GM12892 (cell line): ENCODE measurements at regions not wholly inside any gene's neighbourhood (a gene's known extent, or its start where the extent isn't known, plus 50 kb on each side); places are given as distances from the start of the nearest gene placed in this dataset.

ENCODE experiments used
- POLR2A ChIP-seq: IDR thresholded peaks from 2 replicates; pipeline ENCODE4 v1.6.1; 2011; ENCODE audit warnings: low read depth, low read length, control low read depth
- POLR2AphosphoS5 ChIP-seq: IDR thresholded peaks from 2 replicates; pipeline ENCODE4 v1.6.1; 2011; ENCODE audit warnings: low read depth, low read length, control low read depth
- TAF1 ChIP-seq: IDR thresholded peaks from 2 replicates; pipeline ENCODE4 v1.6.1; 2011; ENCODE audit warnings: low read depth, mild to moderate bottlenecking, control low read depth, low read length, borderline replicate concordance

DNA sequence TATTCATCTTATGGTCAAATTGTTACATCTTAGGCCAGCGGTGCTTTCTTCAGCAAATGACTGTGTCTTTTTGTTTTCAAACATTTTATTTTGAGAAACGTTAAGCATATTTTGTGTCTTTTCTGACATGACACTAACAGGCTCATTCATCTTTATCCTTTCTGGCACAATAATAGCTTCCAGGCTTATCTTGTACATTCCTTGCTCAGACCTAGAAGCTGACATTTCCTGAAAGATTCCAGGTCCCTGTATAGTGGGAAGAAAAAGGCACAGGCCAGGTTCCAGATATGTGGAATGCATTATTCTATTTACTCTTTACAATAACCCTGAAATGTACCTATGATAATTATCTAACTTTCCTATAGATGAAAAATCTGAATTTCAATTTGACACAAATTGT is 379.1 kb upstream of the B3GAT1 start:
- TF ChIP-seq POLR2A (no peak), POLR2AphosphoS5 (no peak), TAF1 (no peak)
